ENCODE measurements at regions not wholly inside any gene's neighbourhood (a gene's known extent, or its start where the extent isn't known, plus 50 kb on each side); places are given as distances from the start of the nearest gene placed in this dataset.
A peak's percentile ranks its signal among the peaks of the same experiment; 100 is the strongest.

- no peak for DNase-seq (ENCODE audit: low read depth, low spot score)
Measured at GRCh38 chr18:32621034-32621433, 150.4 kb upstream of the GAREM1 start.

DNA sequence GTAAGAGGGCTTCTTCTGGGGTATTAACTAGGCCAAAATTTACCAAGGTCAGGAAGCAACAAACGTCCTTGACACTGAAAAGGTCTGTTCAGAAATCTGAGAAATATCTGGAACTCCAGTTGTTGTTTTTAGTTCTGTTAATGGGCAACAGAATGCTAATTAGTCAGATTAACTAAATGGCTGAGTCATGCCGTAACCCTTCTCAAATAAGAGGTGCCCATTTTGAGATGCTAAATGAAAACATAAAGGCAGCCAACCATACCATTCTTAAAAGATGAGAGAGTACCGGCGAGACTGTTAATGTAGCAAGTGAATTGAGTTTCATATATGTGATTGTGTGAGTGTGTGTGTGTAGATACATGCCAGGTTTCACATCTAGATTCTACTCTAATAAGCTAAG lies 147.9 kb upstream of the GAREM1 start:
- no peak for DNase-seq (ENCODE audit: low read depth, low spot score)

DNA sequence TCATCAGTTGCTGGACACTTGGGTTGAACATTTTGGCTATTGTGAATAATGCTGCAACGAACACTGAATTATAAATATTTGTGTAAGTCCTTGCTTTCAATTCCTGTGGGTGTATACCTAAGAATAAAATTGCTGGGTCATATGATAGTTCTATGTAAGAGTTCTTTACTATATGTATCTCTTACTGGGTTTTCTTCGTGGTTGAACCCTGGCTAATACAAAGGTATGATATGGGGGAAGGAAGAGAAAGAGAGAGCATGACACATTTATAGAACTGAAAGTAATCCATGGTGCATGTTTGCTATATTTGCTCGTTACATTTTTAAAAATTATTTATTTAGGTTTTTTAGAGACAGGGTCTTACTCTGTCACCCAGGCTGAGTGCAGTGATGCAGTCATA lies 143.1 kb upstream of the GAREM1 start:
- no peak for DNase-seq (ENCODE audit: low read depth, low spot score)

GRCh38 chr18:32612651-32613050 lies 142.0 kb upstream of the GAREM1 start:
- no peak for DNase-seq (ENCODE audit: low read depth, low spot score)

GRCh38 chr18:32610176-32610575 lies 139.5 kb upstream of the GAREM1 start:
- DNase-seq (ENCODE audit: low read depth, low spot score), result no peak

DNA sequence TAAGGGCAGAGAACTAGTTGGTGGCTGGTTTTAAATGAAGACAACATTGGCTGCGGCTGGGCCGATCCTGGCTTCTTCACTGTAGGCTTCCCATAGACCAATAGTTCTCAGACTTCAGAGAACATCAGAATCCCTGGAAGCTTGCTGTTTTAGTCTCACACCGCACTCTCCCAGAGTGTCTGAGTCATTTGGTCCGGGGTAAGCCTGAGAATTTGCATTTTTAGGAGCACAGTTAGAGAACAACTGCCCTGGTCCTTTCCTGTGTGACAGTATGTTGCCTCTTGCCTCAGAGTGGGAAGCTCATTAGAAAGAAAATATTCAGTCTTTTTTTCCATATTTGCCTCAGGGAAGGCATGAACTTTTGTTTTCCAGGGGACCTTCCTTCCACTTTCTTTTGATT lies 137.1 kb upstream of the GAREM1 start:
- DNase-seq (ENCODE audit: low read depth, low spot score), result no peak

DNA sequence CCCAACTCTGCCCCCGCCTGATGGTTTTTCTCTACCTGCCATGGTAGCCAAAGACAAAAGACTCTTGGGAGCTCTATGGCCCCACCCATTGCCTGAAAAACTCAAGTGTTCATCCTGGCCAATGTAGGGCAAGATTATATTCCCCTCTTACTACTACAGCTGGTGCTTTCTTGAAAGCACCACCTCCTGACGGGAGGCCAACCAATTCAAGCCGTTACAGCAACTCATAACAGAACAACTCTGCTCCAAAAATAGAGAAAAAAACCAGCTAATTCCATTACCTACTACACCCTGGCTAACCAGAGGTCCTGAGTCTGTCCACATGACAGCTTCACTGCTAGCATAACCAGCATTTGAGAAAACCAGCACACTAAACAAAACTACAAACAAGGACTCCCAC lies 127.5 kb upstream of the GAREM1 start:
- DNase-seq (ENCODE audit: low read depth, low spot score), result no peak

GRCh38 chr18:32596501-32596900 lies 125.8 kb upstream of the GAREM1 start:
- DNase-seq (ENCODE audit: low read depth, low spot score), result no peak

- no peak for DNase-seq (ENCODE audit: low read depth, low spot score)
Measured at GRCh38 chr18:32595832-32596231, 125.2 kb upstream of the GAREM1 start.

GRCh38 chr18:32588191-32588590 lies 117.5 kb upstream of the GAREM1 start:
- DNase-seq (ENCODE audit: low read depth, low spot score), result no peak

DNA sequence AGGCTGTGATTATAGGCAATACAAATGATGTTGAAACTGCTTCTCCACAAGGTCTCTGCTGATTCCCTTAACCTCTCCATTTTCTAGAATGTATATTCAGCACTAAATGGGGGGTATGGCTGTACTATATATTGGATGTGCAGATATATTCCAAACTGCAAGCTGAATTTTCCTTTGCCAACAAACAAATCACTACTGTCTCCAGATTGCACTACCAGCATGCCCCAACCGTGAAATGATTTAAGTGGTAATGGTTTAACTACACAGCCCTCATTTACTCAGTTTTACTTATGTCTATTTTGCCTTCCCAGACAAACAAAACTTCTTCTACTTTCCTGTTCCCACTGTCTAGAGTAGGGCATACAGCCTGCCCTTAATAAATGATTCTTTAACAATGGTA lies 112.7 kb upstream of the GAREM1 start:
- DNase-seq (ENCODE audit: low read depth, low spot score), result no peak

DNA sequence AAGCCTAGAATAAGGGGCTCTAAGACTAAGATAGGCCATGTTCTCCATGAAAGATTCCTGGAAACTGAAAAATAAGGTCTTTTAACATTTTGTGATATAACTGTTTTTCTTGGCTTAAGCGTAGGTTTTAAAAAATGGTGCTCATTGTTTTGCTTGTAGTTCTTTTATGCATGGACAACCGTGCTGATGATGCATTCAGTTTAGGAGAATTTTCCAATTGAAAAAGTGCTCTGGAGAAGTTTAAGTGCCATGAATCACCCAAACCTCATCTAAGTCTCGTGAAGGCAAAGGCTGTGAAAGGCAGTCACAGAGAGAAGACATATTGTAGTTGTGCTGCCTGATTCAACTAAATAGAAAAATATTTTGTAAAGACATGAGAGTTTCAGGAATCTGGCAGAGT lies 111.8 kb upstream of the GAREM1 start:
- DNase-seq (ENCODE audit: low read depth, low spot score), result no peak

DNA sequence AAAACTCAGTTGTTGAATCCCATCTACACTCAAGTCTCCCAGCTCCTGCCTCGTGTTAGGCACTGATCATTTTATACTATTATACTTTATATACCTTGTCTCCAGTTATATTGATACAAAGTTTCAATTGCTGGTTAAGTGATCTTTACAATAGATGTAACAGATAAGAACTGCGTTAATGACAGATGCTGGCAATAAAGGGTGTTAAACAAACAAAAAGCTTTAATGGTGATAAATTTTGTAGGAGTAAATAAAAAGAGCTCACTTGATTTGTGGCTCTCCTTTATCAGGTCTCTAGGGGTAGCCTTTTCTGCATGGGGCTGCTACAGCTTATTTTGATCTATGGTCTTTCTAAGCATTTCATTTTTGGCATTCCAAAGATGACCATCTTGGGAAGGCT lies 106.9 kb upstream of the GAREM1 start:
- no peak for DNase-seq (ENCODE audit: low read depth, low spot score)

DNA sequence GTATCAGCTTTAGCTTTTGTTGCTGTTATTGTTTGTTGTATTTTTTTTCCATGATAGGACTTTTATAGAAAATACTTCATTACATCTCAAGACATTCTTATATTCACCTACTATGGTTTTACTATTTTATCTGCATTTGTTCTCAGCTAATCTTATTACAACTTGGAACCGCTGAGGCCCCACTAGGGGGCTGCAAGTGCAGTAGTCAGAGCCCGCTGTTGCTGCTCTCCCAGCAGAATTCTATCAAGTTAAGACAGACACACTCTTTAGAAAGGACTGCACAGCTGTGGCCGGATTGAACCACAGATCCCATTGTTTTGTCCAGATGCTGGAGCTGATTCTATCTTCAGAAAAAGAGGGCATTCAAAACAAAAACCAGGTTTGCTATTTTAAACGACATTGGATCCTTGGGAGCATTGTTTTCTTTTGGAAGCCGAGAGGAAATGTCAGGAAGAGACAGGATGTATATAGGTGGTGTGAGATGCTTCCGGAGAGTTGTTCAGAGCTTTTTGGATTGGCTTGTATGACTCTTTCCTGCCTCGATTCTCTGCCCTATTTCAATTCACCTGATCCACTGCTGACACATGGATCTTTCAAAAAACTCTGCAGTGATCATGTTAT lies 105.7 kb upstream of the GAREM1 start:
- no peak for DNase-seq (ENCODE audit: low read depth, low spot score)

DNA sequence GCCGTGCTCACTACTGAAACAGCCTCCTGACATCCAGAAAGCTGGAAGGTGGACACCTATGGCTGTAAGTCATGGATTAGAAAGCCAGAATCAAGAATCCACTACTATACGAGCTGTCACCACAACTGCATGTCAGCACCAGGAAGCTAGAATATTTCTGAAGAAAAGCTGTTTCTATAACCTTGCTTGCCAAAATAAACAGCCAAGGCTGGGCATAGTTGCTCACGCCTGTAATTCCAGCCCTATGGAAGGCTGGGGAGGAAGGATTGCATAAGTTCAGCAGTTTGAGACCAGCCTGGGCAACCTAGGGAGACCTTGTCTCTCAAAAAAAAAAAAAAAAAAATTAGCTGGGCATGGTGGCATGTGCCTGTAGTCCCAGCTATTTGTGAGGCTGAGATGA lies 96.3 kb upstream of the GAREM1 start:
- no peak for DNase-seq (ENCODE audit: low read depth, low spot score)

GRCh38 chr18:32553640-32554365 lies 83.1 kb upstream of the GAREM1 start:
- no peak for DNase-seq (ENCODE audit: low read depth, low spot score)

- DNase-seq (ENCODE audit: low read depth, low spot score), result no peak
Measured at GRCh38 chr18:32553174-32553573, 82.5 kb upstream of the GAREM1 start.

DNA sequence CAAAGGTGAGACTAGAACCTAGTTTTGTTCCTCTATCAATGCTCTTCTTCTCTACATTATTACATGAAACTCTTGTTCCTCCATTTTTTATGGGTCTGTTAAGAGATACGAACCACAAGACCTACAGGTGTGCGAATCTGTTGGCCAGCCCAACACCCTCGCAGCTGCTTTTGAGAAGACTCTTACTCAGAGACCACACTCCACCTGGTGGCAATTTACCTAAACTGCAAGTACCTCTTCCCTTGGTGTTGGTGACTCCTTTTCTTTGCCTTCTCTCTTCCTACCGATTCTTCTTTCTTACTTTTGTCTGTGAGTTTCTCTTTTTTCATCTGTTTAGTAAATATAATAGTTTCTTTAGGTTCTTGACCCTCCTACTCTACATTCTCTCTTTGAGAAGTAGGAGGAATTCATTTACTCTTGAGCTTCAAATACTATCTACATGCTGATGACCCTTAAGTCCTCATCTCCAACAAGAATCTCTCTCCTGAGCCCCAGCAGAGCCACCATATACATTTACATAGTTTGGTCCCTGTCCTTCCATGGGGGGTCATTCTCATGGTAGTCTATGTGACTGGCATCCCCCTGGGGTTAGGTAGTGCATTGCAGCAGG lies 81.8 kb upstream of the GAREM1 start:
- DNase-seq (ENCODE audit: low read depth, low spot score), result peak; percentile 15

DNA sequence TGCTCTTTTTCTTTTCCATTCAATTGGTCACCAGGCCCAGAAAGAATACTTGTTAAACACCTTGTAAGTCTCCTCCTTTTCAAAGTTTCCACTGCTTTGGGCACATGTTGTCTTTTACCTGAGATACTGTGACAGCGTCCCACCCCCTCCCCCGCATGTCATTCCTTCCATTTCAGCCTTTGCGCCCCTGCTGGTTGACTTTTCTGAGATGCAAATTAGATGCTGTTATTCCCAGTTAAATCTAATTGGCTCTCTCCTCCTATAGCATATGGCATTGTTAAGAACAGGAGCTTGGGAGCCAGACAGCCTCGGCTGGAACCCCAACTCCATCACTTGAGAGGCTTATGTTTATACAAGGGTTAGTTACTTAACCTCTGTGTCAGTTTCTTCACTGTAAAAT lies 80.3 kb upstream of the GAREM1 start:
- no peak for DNase-seq (ENCODE audit: low read depth, low spot score)

GRCh38 chr18:32549248-32550110 lies 78.8 kb upstream of the GAREM1 start:
- DNase-seq (ENCODE audit: low read depth, low spot score), result peak; percentile 4

DNA sequence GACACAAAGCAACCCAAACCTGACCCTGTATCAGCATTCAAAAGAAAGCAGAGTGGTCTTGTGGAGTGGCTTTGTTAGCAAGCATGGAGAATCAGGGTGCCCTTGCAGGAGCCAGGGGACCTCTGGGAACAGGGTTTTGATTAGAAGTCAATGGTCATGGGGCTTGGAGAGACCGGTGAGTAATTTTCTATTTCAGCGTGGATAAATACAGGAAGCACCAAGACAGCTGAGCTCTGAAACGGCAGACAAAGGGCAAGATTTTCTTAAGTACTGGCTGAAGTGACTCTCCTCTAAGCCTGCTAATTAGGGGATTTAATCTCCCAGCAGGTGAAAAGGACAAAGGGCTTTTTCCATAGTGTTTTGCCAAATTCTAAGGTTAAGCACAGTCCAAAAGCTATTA lies 78.0 kb upstream of the GAREM1 start:
- no peak for DNase-seq (ENCODE audit: low read depth, low spot score)

GRCh38 chr18:32545631-32546030 lies 74.9 kb upstream of the GAREM1 start:
- no peak for DNase-seq (ENCODE audit: low read depth, low spot score)

All from pulmonary artery endothelial cell (primary cell).